T47D (cell line): ENCODE measurements at regions not wholly inside any gene's neighbourhood (a gene's known extent, or its start where the extent isn't known, plus 50 kb on each side); places are given as distances from the start of the nearest gene placed in this dataset.

Experiments
- DNase-seq, 2 experiments: peaks; one replicate each; pipeline versions ENCODE4 v3.0.0 to v3.0.0-alpha.2; 2011 to 2012; ENCODE audit warnings: low read depth in 1 of 2, low spot score in 1 of 2
- JUND ChIP-seq: IDR thresholded peaks from 2 replicates; pipeline ENCODE4 v1.6.1; 2012; ENCODE audit warnings: low read depth
- in situ Hi-C: cut with HindIII; loops from 2 replicates; pipeline ENCODE4 v1.10.0; 2016; ENCODE audit warnings: low sequenced_read_pairs, low pct_unique_long_range_greater_than_20kb

DNA sequence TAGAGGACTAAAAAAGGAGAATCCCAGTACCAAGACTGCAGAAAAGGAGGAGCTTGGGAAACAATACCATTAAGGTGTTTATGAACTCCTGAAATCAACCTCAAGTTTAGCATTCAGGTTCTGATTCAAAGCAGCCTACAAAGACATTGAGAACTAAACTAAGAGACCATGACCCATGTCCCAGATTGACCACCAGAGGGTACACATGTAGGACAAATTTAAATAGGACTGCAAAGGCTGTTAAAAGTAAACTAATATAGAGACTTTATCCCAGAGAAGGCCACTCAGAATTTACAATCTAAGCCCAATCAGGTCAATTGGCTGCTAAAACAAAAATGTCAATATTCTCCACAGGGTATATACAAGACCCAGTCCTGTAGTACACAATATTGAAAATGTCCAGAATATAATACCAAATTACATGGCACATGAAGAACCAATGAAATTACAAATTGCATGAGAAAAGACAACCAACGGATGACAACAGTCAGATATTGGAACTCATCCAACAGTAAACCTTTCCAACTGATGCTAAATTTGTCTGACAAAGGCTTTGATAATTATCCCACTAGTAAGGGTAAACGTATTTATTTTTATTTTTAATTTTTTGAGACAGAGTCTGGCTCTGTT lies 682.4 kb downstream of the UQCRFS1 start:
- DNase-seq, result no peak
- no peak for TF ChIP-seq JUND
- in situ Hi-C loops, result no loop called here

- no peak for DNase-seq
- TF ChIP-seq JUND, result no peak
- in situ Hi-C loops, result no loop called here
These were observed 686.9 kb downstream of the UQCRFS1 start for GRCh38 chr19:28526038-28526437.

- DNase-seq, result no peak
- TF ChIP-seq JUND, result no peak
- in situ Hi-C loops, result no loop called here
These were observed 689.3 kb downstream of the UQCRFS1 start for GRCh38 chr19:28523619-28524018.

DNA sequence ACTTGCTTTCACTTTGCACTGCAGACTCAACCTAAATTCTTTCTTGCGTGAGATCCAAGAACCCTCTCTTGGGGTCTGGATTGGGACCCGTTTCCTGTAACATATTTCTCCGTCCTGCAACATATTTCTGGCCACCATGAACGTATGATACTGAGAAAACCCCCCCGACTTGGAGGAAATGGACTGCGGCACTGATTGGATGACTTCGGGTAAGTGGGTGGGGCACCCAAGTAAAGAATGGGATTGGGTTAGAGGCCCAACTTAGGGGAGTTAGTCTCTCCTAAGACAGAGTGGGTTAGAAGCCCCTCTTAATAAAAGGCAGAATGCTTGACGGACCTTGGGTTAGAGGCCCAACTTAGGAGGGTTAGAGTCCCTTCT lies 690.4 kb downstream of the UQCRFS1 start:
- no peak for TF ChIP-seq JUND
- in situ Hi-C loops, result no loop called here
- DNase-seq, result no peak

DNA sequence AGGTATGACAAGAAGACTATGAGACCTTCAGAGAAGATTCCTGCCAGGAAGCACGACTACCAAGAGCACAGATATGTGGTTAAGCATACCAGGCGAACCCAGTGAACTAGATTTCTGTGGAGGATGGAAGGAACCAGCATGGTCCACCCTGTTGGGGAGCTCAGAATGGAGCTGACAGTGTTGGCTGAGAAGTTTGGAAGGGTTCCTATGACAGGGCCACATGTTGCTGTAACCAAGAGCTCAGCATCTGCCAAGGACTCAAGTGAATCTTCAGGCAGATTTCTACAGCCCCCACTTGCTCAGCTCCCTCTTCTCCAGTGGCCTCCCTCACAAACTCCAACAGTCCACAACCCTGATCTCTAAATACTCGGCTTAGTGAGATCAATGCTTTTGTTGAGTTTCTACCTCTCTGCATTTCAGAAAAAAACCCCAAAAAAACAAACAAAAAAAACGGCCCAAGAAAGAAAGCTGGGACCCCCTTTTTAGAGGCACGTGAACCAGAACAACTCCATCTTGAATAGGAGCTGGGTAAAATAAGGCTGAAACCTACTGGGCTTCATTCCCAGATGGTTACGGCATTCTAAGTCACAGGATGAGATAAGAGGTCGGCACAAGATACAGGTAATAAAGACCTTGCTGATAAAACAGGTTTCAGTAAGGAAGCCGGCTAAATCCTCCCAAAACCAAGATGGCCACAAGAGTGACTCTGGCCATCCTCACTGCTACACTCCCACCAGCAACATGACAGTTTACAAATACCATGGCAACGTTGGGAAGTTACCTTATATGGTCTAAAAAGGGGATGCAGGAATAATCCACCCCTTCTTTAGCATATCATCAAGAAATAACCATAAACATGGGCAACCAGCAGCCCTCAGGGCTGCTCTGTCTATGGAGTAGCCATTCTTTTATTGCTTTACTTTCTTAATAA lies 691.1 kb downstream of the UQCRFS1 start:
- DNase-seq, result no peak
- in situ Hi-C loops, result no loop called here
- no peak for TF ChIP-seq JUND

DNA sequence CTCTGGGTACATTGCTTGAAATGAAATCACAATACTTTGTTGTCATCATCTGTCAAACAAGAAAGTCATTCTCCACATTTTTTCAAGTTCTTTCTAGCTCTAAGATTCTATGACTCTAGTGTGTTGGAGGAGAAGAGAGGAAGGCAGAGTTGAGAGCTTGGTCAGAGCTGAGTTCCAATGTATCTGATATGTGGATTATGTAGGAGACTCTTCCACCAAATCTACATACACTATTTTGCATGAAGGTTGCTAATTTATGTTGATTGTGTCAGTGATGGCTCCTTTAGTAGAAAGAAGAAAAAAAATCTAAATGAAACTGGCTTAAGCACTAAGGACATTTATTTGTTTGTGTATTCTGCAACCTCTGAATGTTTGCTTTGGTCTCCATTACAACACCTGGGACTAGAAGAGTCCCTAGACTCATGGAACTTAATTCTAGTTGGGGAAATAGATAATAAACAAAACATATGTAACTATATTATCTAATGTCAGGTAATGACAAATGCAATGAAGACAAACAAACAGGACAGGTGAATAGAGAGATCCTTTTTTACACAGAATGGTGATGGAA lies 691.9 kb downstream of the UQCRFS1 start:
- in situ Hi-C loops, result no loop called here

DNA sequence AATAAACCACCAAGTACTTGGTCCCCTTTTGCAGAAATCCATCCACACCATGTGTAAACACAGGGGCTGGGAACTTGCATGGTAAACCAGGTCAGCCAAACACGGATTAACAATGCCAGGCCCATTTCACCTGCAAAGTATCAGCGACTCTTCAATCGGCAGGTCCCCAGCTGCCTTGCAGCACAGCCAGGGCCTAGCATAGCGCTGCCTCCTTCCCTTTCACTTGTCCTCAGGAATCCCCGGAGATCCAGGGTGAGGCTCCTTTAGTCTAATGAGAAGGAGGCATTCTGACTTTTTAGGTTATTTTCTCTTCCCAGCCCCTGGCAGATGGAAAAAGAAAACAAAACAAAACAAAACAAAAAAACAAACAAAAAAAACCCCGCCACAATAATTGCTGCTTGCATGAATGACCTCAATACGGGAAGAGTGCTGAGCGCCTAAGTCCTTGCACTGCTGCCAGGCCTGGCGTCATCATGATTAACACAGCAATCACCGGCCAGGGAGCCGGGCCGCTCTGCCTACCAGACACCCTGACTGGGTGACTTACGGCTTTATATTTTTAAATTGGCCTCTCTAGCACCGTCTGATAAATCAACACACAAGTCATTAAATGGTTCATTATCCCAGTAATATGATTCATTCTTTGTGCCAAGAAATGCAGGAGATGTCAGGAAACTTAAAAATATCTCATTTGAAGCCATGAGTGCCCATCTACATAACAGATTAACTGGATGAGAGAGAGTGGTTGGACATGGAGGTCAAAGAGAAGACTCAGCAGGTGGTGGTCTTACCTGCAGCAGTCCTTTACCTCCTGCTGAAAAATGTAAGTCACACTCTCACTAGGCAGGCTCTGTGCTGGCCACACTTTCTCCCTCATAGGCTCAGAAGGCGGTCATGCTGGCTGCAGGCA lies 692.7 kb downstream of the UQCRFS1 start:
- TF ChIP-seq JUND, result no peak
- in situ Hi-C loops, result no loop called here
- no peak for DNase-seq

More for the DNA sequence above, 691.9 kb downstream of the UQCRFS1 start:
- no peak for DNase-seq
- no peak for TF ChIP-seq JUND

DNA sequence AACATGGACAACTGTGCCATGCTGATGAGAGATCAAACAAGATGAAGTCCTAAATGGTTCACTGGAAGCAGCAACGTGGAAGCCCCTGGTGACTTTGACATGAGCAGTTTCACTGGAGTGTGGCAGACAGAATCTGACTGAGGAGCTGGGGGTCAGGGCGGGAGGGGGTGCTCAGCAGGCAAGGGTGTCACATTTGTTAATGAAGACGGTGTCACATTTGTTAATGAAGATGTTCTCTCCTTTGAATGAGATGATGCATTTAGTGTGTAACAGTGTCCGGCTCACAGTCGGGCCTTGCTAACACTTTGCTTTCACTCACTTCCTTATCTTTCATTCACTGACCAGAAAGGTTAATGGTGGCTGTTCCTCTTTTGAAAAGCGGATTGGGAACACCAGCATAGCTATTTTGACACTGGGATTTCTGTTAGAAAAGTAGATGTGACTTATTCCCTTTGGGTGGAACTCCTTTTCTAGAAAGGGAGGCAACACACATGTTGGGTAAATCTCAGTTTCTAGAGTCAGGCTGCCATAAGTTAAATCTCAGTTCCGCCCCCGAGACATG lies 693.7 kb downstream of the UQCRFS1 start:
- TF ChIP-seq JUND, result no peak
- DNase-seq, result no peak
- in situ Hi-C loops, result no loop called here

DNA sequence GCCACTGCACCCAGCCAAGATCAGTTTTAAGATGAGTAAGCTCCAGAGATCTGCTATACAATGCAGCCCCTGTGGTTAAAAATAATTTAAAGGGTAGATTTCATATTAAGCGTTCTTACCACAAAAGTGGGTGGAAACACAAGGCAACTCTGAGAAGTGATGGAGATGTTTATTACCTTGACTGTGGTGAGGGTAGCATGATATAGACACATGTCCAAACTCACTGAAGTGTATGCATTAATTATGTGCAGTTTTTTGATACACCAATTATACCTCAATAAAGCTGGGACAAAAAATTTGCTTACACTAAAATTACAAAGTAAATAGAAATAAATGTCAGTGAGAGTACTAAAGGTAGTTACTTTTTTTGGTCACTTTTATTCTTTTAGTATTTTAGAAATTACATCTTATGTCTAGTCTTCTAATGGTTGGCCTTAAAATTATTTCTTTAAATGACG lies 696.5 kb downstream of the UQCRFS1 start:
- no peak for DNase-seq
- in situ Hi-C loops, result no loop called here

GRCh38 chr19:28514166-28514565 lies 698.8 kb downstream of the UQCRFS1 start:
- in situ Hi-C loops, result no loop called here
- DNase-seq, result no peak
- TF ChIP-seq JUND, result no peak

More for the DNA sequence above, 696.5 kb downstream of the UQCRFS1 start:
- TF ChIP-seq JUND, result no peak

DNA sequence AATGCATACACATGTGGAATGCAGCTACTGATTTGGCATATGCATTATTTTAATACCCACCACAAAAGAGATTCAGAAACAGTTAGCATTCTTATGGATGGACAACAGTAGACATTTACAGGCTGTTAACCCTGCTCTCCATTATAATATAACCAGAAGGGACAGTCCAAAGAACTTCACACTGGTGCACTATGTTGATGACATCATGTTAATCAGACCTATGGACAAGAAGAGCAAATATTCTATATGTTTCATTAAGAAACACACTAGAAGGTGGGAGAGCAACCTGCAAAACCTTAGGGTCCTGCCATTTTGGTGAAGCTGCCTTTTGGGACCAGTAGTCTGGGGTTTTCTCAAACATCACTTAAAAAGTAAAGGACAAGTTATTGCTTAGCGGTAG lies 701.3 kb downstream of the UQCRFS1 start:
- no peak for DNase-seq
- in situ Hi-C loops, result no loop called here
- TF ChIP-seq JUND, result no peak

- no peak for TF ChIP-seq JUND
- in situ Hi-C loops, result no loop called here
These were observed 703.7 kb downstream of the UQCRFS1 start for GRCh38 chr19:28509079-28509895.

More at GRCh38 chr19:28509079-28509895, 703.7 kb downstream of the UQCRFS1 start:
- DNase-seq, result no peak
